ENCODE measurements at regions not wholly inside any gene's neighbourhood (a gene's known extent, or its start where the extent isn't known, plus 50 kb on each side); places are given as distances from the start of the nearest gene placed in this dataset.
A peak's percentile ranks its signal among the peaks of the same experiment; 100 is the strongest.

DNA sequence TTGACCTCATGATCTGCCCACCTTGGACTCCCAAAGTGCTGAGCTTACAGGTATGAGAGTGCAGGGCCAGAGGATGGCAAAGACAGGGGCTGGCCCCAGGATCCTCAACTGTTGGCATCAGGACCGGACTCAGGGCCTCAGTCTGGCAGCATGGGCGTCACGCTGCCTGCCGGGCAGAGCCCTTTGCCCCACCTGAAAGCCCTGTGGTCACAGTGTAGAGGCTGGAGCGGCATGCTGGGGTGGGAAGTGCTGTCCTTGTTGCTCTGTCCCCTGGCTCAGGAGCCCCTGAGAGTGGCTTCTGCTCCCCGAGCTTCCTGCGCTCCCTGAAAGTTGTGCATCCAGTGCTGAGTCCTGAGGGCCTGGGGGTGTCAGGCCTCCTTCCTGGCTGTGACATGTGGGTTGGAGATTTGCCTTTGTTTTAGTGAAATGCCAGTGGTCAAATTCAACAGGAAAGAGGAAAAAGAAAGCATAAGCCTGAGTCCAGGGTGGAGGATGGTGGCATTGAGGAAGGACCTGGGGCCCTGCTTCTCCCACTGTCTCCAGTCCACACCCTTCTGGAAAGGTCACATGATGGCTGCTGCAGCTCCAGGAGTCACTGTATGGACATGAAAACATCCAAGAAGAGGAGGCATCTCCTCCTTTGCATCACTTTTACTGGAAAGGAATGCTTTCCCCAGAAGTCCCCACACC is 147.2 kb downstream of the OR4M2 start:
- H3K36me3 ChIP-seq = no peaks in the 10 kb centered on the region
- H3K4me1 ChIP-seq = peaks cover 0 to 7% (median 4%) of the 10 kb centered on the region in 4 donors
- TF ChIP-seq POLR2A (IDR thresholded peaks at IDR 0.05) (no peak), CTCF (IDR thresholded peaks at IDR 0.05) (no peak)
- DNase-seq = peak in 1 of 3 donors; percentile 43
- H3K27me3 ChIP-seq = no peaks in the 10 kb centered on the region
- H3K4me3 ChIP-seq = no peak overlapping the region
- no peak overlapping the region for H3K27ac ChIP-seq
- H3K9me3 ChIP-seq = no peaks in the 10 kb centered on the region
- intact Hi-C loops (cut with DNase I) = no loop called here
- ATAC-seq = no peak
- 60% methylated on average over 1 of the region's 7 CpGs for WGBS (ENCODE audit: insufficient coverage, low coverage, low lambda C conversion rate, missing lambda C conversion rate)

GRCh38 chr15:22228101-22228762 is 147.9 kb downstream of the OR4M2 start:
- no peaks in the 10 kb centered on the region for H3K9me3 ChIP-seq
- ATAC-seq = peak; percentile 62 to 80 (median 68)
- peak in 2 of 3 donors; percentile 27 to 67 for DNase-seq

DNA sequence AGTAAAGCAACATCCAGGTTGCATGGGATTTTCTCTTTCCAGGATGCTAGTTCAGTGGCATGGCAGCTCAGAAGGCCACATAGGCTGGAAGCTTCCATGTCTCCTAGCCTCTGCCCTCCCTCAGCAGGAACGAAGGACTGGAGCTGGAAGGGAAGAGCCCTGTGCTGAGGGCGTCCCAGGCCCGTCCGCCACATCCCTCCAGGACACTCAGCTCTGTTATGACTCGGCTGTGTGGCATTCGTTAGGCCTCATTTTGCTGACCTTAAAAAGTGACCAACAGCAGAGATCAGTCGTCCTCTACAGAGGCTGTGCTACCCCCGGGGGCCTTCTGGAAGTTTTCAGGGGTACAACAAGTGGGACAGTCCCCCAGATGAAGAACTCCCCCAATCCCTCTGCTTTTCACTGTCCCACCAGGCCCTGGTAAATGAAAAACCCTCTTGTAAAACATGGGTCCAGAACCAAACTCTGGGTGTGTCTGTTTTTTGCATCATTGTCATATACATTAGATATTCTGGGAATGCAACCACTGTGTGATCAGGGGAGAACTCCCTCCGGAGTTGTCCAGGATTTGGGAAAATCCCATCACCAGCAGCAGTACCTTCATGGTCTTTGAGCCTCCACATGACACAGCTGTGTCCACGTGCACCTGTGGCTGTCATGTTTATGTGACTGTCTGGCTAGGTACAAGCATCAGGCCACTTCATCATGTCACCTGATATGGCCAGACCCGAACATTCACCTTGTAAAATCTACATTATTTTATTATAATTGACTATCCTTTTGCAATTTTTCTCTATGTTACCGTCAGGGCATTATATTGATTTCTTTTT is 149.9 kb downstream of the OR4M2 start:
- H3K9me3 ChIP-seq = no peaks in the 10 kb centered on the region
- 69% methylated on average over 6 of the region's 12 CpGs for WGBS (ENCODE audit: insufficient coverage, low coverage, low lambda C conversion rate, missing lambda C conversion rate)
- H3K36me3 ChIP-seq = no peaks in the 10 kb centered on the region
- H3K4me3 ChIP-seq = no peak overlapping the region
- DNase-seq (peak in 1 of 3 donors; percentile 36), ATAC-seq (no peak)
- intact Hi-C loops (cut with DNase I) = no loop called here
- peaks cover 0 to 7% (median 4%) of the 10 kb centered on the region in 4 donors for H3K4me1 ChIP-seq
- H3K27ac ChIP-seq = no peak overlapping the region
- TF ChIP-seq CTCF (IDR thresholded peaks at IDR 0.05) (no peak), POLR2A (IDR thresholded peaks at IDR 0.05) (no peak)
- no peaks in the 10 kb centered on the region for H3K27me3 ChIP-seq

More at GRCh38 chr15:22228101-22228762, 147.9 kb downstream of the OR4M2 start:
- WGBS (ENCODE audit: insufficient coverage, low coverage, low lambda C conversion rate, missing lambda C conversion rate) = 26% methylated on average over 3 of the region's 9 CpGs
- H3K27me3 ChIP-seq = no peaks in the 10 kb centered on the region
- H3K27ac ChIP-seq = no peak overlapping the region
- H3K4me1 ChIP-seq = peaks cover 0 to 7% (median 4%) of the 10 kb centered on the region in 4 donors
- no peak overlapping the region for H3K4me3 ChIP-seq
- TF ChIP-seq CTCF (IDR thresholded peaks at IDR 0.05) (no peak), POLR2A (IDR thresholded peaks at IDR 0.05) (no peak)
- intact Hi-C loops (cut with DNase I) = no loop called here
- H3K36me3 ChIP-seq = no peaks in the 10 kb centered on the region

DNA sequence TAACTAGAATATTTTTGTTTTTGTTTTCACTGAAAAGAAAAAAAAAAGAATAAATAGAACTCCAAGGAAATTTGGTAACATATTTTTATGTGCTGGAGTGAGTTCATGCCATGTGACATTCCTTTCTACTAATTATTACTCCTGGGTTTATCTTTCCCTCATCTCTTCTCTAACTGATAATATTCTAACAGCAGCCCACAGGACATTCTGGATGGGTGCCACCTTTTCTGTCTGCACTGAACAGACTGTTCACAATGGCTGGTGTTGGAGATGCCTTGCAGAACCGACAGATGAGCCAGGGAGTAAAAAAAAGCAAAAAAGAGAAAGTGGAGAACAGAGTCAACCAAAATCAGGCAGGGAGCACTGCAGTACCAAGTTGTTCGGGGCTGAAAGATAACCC is 151.3 kb downstream of the OR4M2 start:
- H3K27me3 ChIP-seq = no peaks in the 10 kb centered on the region
- H3K4me3 ChIP-seq = no peak overlapping the region
- intact Hi-C loops (cut with DNase I) = no loop called here
- no peak for ATAC-seq
- H3K9me3 ChIP-seq = no peaks in the 10 kb centered on the region
- TF ChIP-seq CTCF (IDR thresholded peaks at IDR 0.05) = no peak
- TF ChIP-seq POLR2A (IDR thresholded peaks at IDR 0.05) = no peak
- H3K36me3 ChIP-seq = no peaks in the 10 kb centered on the region
- WGBS (ENCODE audit: insufficient coverage, low coverage, low lambda C conversion rate, missing lambda C conversion rate) = 35% methylated on average over 2 of the region's 2 CpGs
- H3K27ac ChIP-seq = no peak overlapping the region
- H3K4me1 ChIP-seq = peaks cover 0 to 7% (median 4%) of the 10 kb centered on the region in 4 donors
- DNase-seq = no peak

Data from right lobe of liver (tissue), 6 donors.